NB4 (cell line): ENCODE measurements at regions not wholly inside any gene's neighbourhood (a gene's known extent, or its start where the extent isn't known, plus 50 kb on each side); places are given as distances from the start of the nearest gene placed in this dataset.

Experiments
- CTCF ChIP-seq: IDR thresholded peaks from one replicate; pipeline ENCODE4 v1.5.1; 2012; ENCODE audit warnings: low read depth, low read length
- MYC ChIP-seq: IDR thresholded peaks from 2 replicates; pipeline ENCODE4 v1.6.1; 2011; ENCODE audit warnings: low read depth, low read length
- POLR2A ChIP-seq: IDR thresholded peaks from 2 replicates; pipeline ENCODE4 v1.6.1; 2011; ENCODE audit warnings: mild to moderate bottlenecking; ENCODE audit not compliant: insufficient read length; ENCODE audit errors: extremely low read depth

GRCh38 chr2:59892398-59892797 is 661.1 kb downstream of the BCL11A start:
- no peak for TF ChIP-seq CTCF
- TF ChIP-seq POLR2A, result no peak
- TF ChIP-seq MYC, result no peak
